ENCODE measurements at regions not wholly inside any gene's neighbourhood (a gene's known extent, or its start where the extent isn't known, plus 50 kb on each side); places are given as distances from the start of the nearest gene placed in this dataset.

GRCh38 chr2:34337735-34338134, 738.6 kb upstream of the FAM98A start (continued):
- TF ChIP-seq FOXP4 (CRISPR knock-in tag; IDR thresholded peaks at IDR 0.05) (no peak), ESRRA (CRISPR knock-in tag; IDR thresholded peaks at IDR 0.05; ENCODE audit: borderline replicate concordance) (no peak), SMAD4 (CRISPR knock-in tag; IDR thresholded peaks at IDR 0.05) (no peak), CBFB (CRISPR knock-in tag; IDR thresholded peaks at IDR 0.05; ENCODE audit: low read depth) (no peak), ZSCAN18 (CRISPR knock-in tag; IDR thresholded peaks at IDR 0.05) (no peak), GABPB1 (CRISPR knock-in tag; IDR thresholded peaks at IDR 0.05) (no peak), NFE2L1 (CRISPR knock-in tag; IDR thresholded peaks at IDR 0.05) (no peak)

GRCh38 chr2:34332813-34333212, 733.7 kb upstream of the FAM98A start:
- no peak for DNase-seq (ENCODE audit: low spot score)
- POLR2A ChIA-PET = no interaction called here

More at GRCh38 chr2:34332813-34333212, 733.7 kb upstream of the FAM98A start:
- ATAC-seq = no peak
- Mint-ChIP-seq H3K27ac (no peak overlapping the region), H3K9me3 (peaks cover 4% of the 10 kb centered on the region), H3K4me1 (no peaks in the 10 kb centered on the region; the same call in 1 of the 2 replicates), H3K27me3 (ENCODE audit: low read depth) (no peaks in the 10 kb centered on the region), H3K4me3 (no peak overlapping the region), H3K36me3 (no peaks in the 10 kb centered on the region)
- TF ChIP-seq GRHL2 (CRISPR knock-in tag; IDR thresholded peaks at IDR 0.05; ENCODE audit: insufficient replicate concordance, severe bottlenecking) (no peak), ATF2 (CRISPR knock-in tag; IDR thresholded peaks at IDR 0.05; ENCODE audit: borderline replicate concordance, low read depth) (no peak), FOXP1 (CRISPR knock-in tag; IDR thresholded peaks at IDR 0.05; ENCODE audit: borderline replicate concordance) (no peak), ZNF671 (CRISPR knock-in tag; IDR thresholded peaks at IDR 0.05) (no peak), CREB1 (CRISPR knock-in tag; IDR thresholded peaks at IDR 0.05) (no peak), AFF4 (CRISPR knock-in tag; IDR thresholded peaks at IDR 0.05; ENCODE audit: borderline replicate concordance) (no peak), IRF2 (CRISPR knock-in tag; IDR thresholded peaks at IDR 0.05; ENCODE audit: borderline replicate concordance, low read depth) (no peak)
- CTCF ChIA-PET = no interaction called here

All from WTC11 (cell line).